ENCODE measurements at regions not wholly inside any gene's neighbourhood (a gene's known extent, or its start where the extent isn't known, plus 50 kb on each side); places are given as distances from the start of the nearest gene placed in this dataset.

DNA sequence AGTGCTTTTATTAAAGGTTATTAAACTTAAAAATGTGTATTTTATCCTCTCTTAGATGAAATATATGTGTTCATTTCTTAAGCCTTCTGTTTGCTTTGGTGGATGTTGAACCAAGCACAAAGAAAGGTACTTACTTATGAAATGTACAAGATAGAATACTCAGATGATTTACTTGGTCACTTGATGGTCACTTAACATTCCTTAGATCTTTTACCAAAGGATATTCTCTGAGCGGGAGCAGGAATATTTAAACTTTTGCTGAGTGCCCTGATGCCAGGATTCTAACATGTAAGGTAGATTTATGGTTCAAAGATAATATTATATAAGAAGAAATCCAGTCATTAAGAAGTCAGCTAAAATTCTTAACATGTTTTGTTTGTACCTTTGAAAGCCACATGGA, 193.5 kb upstream of the ZEB2 start:
- intact Hi-C loops (cut with DNase I; ENCODE audit: low total_unique reads): no loop called here
- Histone ChIP-seq H3K27me3 (no peaks in the 10 kb centered on the region), H3K4me3 (no peak overlapping the region), H3K9me3 (no peaks in the 10 kb centered on the region), H3K27ac (no peak overlapping the region), H3K4me1 (no peaks in the 10 kb centered on the region), H3K36me3 (no peaks in the 10 kb centered on the region)
- no peak for DNase-seq
- TF ChIP-seq POLR2A (IDR thresholded peaks at IDR 0.05): no peak
- TF ChIP-seq, protein P1, sequence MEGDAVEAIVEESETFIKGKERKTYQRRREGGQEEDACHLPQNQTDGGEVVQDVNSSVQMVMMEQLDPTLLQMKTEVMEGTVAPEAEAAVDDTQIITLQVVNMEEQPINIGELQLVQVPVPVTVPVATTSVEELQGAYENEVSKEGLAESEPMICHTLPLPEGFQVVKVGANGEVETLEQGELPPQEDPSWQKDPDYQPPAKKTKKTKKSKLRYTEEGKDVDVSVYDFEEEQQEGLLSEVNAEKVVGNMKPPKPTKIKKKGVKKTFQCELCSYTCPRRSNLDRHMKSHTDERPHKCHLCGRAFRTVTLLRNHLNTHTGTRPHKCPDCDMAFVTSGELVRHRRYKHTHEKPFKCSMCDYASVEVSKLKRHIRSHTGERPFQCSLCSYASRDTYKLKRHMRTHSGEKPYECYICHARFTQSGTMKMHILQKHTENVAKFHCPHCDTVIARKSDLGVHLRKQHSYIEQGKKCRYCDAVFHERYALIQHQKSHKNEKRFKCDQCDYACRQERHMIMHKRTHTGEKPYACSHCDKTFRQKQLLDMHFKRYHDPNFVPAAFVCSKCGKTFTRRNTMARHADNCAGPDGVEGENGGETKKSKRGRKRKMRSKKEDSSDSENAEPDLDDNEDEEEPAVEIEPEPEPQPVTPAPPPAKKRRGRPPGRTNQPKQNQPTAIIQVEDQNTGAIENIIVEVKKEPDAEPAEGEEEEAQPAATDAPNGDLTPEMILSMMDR (IDR thresholded peaks at IDR 0.05): no peak

DNA sequence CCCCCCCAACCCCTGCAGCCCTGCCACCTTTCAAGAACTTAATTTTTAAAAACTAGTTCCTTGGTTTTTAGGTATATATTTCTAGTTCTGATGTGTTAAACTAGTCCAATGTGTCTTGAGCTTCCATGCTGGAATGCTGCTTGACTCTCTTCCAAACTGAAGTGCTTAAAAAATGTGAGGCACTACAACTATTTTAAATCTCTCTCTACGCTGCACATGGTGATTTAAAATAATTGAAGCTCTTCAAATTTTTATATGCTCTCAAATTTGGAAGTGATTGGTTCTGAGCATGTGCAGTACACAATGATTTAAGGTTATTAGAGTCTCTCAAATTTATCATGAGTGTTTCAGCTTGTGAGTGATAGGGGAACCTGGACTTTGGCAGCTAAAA, 192.6 kb upstream of the ZEB2 start:
- no peaks in the 10 kb centered on the region for H3K36me3 ChIP-seq
- no peaks in the 10 kb centered on the region for H3K4me1 ChIP-seq
- DNase-seq: no peak
- no peak overlapping the region for H3K4me3 ChIP-seq
- TF ChIP-seq, protein P1 (IDR thresholded peaks at IDR 0.05): no peak
- TF ChIP-seq POLR2A (IDR thresholded peaks at IDR 0.05): no peak
- no peaks in the 10 kb centered on the region for H3K9me3 ChIP-seq
- H3K27ac ChIP-seq: no peak overlapping the region
- intact Hi-C loops (cut with DNase I; ENCODE audit: low total_unique reads): no loop called here
- no peaks in the 10 kb centered on the region for H3K27me3 ChIP-seq

DNA sequence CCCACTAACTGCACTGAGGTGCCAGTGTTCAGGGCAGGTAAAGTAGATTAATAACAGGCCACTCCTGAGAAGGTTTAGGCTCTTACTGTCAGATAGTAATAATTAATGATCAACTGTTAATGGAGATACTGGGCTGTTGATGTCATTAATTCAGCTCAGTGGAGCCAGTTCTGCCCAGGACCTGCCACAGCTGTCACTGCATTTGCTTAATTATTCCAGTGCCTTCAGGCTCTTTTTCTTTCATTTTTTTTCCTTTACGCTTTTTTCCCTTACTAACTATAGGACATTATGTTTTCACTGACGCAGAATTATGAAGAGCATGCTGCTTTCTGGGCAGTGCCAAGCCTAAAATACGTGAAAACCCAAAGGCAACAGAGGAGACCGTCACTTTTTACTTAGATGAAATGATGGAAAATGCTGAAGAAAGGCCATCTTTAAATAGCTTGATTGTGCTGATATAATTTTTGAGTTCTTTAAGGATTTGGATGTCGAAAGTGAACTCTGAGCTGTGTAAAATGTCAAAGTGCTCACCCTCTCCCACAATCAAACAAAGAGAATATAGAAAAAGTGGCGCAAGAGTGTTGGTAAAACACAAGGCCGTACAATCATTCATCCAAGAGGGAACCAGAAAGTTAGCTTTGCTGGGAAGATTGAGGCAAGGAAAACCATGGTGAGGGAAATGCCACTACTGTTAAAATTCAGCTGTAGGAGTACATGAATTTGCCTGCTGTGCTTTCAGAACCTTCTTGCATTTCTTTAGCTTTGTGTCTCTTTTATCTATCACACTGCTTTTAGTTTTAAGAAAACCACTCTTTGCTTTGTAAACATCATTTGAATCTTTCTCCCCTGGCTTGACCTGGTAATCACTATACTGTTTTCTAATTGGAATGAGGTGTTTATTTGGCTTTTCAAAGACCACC, 192.0 kb upstream of the ZEB2 start:
- no peaks in the 10 kb centered on the region for H3K9me3 ChIP-seq
- no peaks in the 10 kb centered on the region for H3K4me1 ChIP-seq
- intact Hi-C loops (cut with DNase I; ENCODE audit: low total_unique reads): no loop called here
- H3K27ac ChIP-seq: no peak overlapping the region
- H3K27me3 ChIP-seq: no peaks in the 10 kb centered on the region
- no peak overlapping the region for H3K4me3 ChIP-seq
- DNase-seq: no peak
- TF ChIP-seq POLR2A (IDR thresholded peaks at IDR 0.05): no peak
- TF ChIP-seq, protein P1 (IDR thresholded peaks at IDR 0.05): no peak
- H3K36me3 ChIP-seq: no peaks in the 10 kb centered on the region

DNA sequence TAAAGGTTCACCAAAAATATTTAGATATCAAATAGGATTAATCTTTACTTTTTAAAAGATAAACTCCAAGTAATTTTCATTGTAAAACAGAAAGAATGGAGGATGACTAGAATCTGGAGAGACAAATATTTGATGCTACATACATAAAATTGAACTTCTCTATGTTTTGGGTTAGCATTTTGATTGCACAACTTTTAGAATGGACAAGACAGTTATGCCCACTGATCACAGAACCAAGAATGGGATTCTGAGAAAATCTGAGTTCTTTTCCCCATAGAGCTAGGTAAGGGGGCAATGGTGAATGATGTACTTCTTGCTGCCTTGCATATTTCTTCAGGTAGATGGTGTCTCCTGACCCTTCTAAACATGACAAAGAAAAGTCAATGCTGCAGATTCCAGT, 191.2 kb upstream of the ZEB2 start:
- Histone ChIP-seq H3K4me3 (no peak overlapping the region), H3K36me3 (no peaks in the 10 kb centered on the region), H3K27ac (no peak overlapping the region), H3K9me3 (no peaks in the 10 kb centered on the region), H3K27me3 (no peaks in the 10 kb centered on the region), H3K4me1 (no peaks in the 10 kb centered on the region)
- DNase-seq: no peak
- intact Hi-C loops (cut with DNase I; ENCODE audit: low total_unique reads): no loop called here
- TF ChIP-seq POLR2A (IDR thresholded peaks at IDR 0.05): no peak
- TF ChIP-seq, protein P1 (IDR thresholded peaks at IDR 0.05): no peak

DNA sequence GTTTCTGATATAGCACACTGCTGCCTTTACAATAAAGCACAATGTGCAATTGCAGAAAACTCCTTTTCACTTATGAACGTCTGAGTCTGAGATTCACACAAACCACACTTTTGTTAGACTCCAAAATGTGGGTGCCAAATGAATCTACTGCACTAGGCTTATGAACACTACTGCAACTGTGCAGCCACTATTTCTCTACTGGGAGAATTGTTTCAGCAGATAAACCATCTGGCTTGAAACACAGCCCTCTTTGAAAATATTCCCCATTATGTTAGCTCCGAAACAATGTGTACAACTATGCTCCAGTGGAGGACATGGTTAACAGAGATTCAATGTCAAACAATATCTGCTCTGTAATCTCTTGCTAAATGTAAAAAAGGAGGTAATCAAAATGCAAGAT, 188.7 kb upstream of the ZEB2 start:
- no peaks in the 10 kb centered on the region for H3K9me3 ChIP-seq
- no peak overlapping the region for H3K4me3 ChIP-seq
- no peak for TF ChIP-seq POLR2A (IDR thresholded peaks at IDR 0.05)
- no peak overlapping the region for H3K27ac ChIP-seq
- no peak for DNase-seq
- no peaks in the 10 kb centered on the region for H3K27me3 ChIP-seq
- H3K4me1 ChIP-seq: no peaks in the 10 kb centered on the region
- intact Hi-C loops (cut with DNase I; ENCODE audit: low total_unique reads): no loop called here
- H3K36me3 ChIP-seq: no peaks in the 10 kb centered on the region

Measured in uterus (tissue), 3 donors.